Retina (tissue), 1 donor: ENCODE measurements at regions not wholly inside any gene's neighbourhood (a gene's known extent, or its start where the extent isn't known, plus 50 kb on each side); places are given as distances from the start of the nearest gene placed in this dataset.

Experiments
- DNase-seq: peaks from one replicate; pipeline ENCODE4 v3.0.0-alpha.2; 2016

GRCh38 chr3:59326246-59327024 lies 276.6 kb upstream of the CFAP20DC start:
- DNase-seq, result no peak

GRCh38 chr3:59321881-59322540 lies 272.2 kb upstream of the CFAP20DC start:
- DNase-seq, result no peak

- DNase-seq, result no peak
Observed at GRCh38 chr3:59320080-59320479, 270.3 kb upstream of the CFAP20DC start.

- DNase-seq, result no peak
Observed at GRCh38 chr3:59319442-59319841, 269.6 kb upstream of the CFAP20DC start.

GRCh38 chr3:59318881-59319280 lies 269.1 kb upstream of the CFAP20DC start:
- no peak for DNase-seq

GRCh38 chr3:59317386-59317785 lies 267.6 kb upstream of the CFAP20DC start:
- DNase-seq, result no peak

GRCh38 chr3:59316688-59317275 lies 267.0 kb upstream of the CFAP20DC start:
- DNase-seq, result no peak

GRCh38 chr3:59313365-59313764 lies 263.5 kb upstream of the CFAP20DC start:
- no peak for DNase-seq

GRCh38 chr3:59311231-59311630 lies 261.4 kb upstream of the CFAP20DC start:
- DNase-seq, result no peak

GRCh38 chr3:59310736-59311135 lies 260.9 kb upstream of the CFAP20DC start:
- no peak for DNase-seq

GRCh38 chr3:59308684-59309083 lies 258.9 kb upstream of the CFAP20DC start:
- DNase-seq, result no peak

- DNase-seq, result no peak
Observed at GRCh38 chr3:59308001-59308400, 258.2 kb upstream of the CFAP20DC start.

- no peak for DNase-seq
Observed at GRCh38 chr3:59306436-59306835, 256.6 kb upstream of the CFAP20DC start.

GRCh38 chr3:59304296-59304695 lies 254.5 kb upstream of the CFAP20DC start:
- no peak for DNase-seq

- DNase-seq, result no peak
Observed at GRCh38 chr3:59303452-59303851, 253.6 kb upstream of the CFAP20DC start.

- DNase-seq, result no peak
Observed at GRCh38 chr3:59302442-59302841, 252.6 kb upstream of the CFAP20DC start.

GRCh38 chr3:59300733-59301132 lies 250.9 kb upstream of the CFAP20DC start:
- no peak for DNase-seq

GRCh38 chr3:59299561-59299960 lies 249.7 kb upstream of the CFAP20DC start:
- DNase-seq, result no peak

GRCh38 chr3:59290358-59290757 lies 240.5 kb upstream of the CFAP20DC start:
- DNase-seq, result no peak

GRCh38 chr3:59289831-59290230 lies 240.0 kb upstream of the CFAP20DC start:
- no peak for DNase-seq

GRCh38 chr3:59288951-59289350 lies 239.1 kb upstream of the CFAP20DC start:
- DNase-seq, result no peak

- DNase-seq, result no peak
Observed at GRCh38 chr3:59286791-59287531, 237.1 kb upstream of the CFAP20DC start.

- no peak for DNase-seq
Observed at GRCh38 chr3:59285560-59285959, 235.7 kb upstream of the CFAP20DC start.
